ACC112 (cell line): ENCODE measurements at regions not wholly inside any gene's neighbourhood (a gene's known extent, or its start where the extent isn't known, plus 50 kb on each side); places are given as distances from the start of the nearest gene placed in this dataset.
A peak's percentile ranks its signal among the peaks of the same experiment; 100 is the strongest.
"Not testable (repeated sequence)": the region's sequence is repeated elsewhere in the genome, so short reads cannot be mapped to it uniquely, and the experiment has no call there.

Source experiments
- H2AFZ ChIP-seq: fragments of 200-600 bp; sonication (generic); one replicate; pipeline ENCODE4 v1.6.0; 2017; ENCODE audit warnings: antibody characterized with exemption, low read length; ENCODE audit not compliant: unreplicated experiment
- H3K27ac ChIP-seq: fragments of 200-600 bp; sonication (generic); 2 replicates; pipeline ENCODE4 v1.5.1; 2014; ENCODE audit warnings: low read depth, mild to moderate bottlenecking, antibody characterized with exemption, low read length, moderate library complexity
- H3K27me3 ChIP-seq: fragments of 200-600 bp; sonication (generic); 2 replicates; pipeline ENCODE4 v1.6.1; 2014; ENCODE audit warnings: mild to moderate bottlenecking, antibody characterized with exemption, low read length, moderate library complexity, mixed read lengths; ENCODE audit not compliant: insufficient read depth
- H3K36me3 ChIP-seq: fragments of 200-600 bp; sonication (generic); 2 replicates; pipeline ENCODE4 v1.6.1; 2016; ENCODE audit warnings: mild to moderate bottlenecking, antibody characterized with exemption, low read length, moderate library complexity, mixed read lengths; ENCODE audit not compliant: insufficient read depth
- H3K4me1 ChIP-seq: fragments of 200-600 bp; sonication (generic); one replicate; pipeline ENCODE4 v1.6.1; 2016; ENCODE audit warnings: low read length, mixed read lengths; ENCODE audit not compliant: insufficient read depth, unreplicated experiment, control insufficient read depth
- H3K4me3 ChIP-seq: fragments of 200-600 bp; sonication (generic); 2 replicates; pipeline ENCODE4 v1.5.1; 2014; ENCODE audit warnings: mild to moderate bottlenecking, low read depth, low read length
- H3K79me2 ChIP-seq: fragments of 200-600 bp; sonication (generic); one replicate; pipeline ENCODE4 v1.6.0; 2016; ENCODE audit warnings: low read length; ENCODE audit not compliant: control insufficient read depth, unreplicated experiment, insufficient read depth

- Histone ChIP-seq H3K27ac (no peak overlapping the region), H2AFZ (no peak overlapping the region), H3K4me1 (peaks cover 20% of the 10 kb centered on the region)
Observed at GRCh38 chr1:80536461-80536860, 1264.3 kb upstream of the ADGRL2 start.

GRCh38 chr1:80535466-80535865 is 1265.3 kb upstream of the ADGRL2 start:
- no peaks in the 10 kb centered on the region for H3K27me3 ChIP-seq
- no peak overlapping the region for H2AFZ ChIP-seq
- H3K4me3 ChIP-seq: no peak overlapping the region
- H3K79me2 ChIP-seq: no peaks in the 10 kb centered on the region
- H3K36me3 ChIP-seq: no peaks in the 10 kb centered on the region
- H3K27ac ChIP-seq: no peak overlapping the region
- H3K4me1 ChIP-seq: peaks cover 20% of the 10 kb centered on the region

More at GRCh38 chr1:80536461-80536860, 1264.3 kb upstream of the ADGRL2 start:
- Histone ChIP-seq H3K36me3 (no peaks in the 10 kb centered on the region), H3K4me3 (no peak overlapping the region), H3K79me2 (no peaks in the 10 kb centered on the region), H3K27me3 (no peaks in the 10 kb centered on the region)

- H3K4me1 ChIP-seq: peaks cover 20% of the 10 kb centered on the region
Observed at GRCh38 chr1:80534606-80535360, 1266.0 kb upstream of the ADGRL2 start.

GRCh38 chr1:80533775-80534334 is 1266.9 kb upstream of the ADGRL2 start:
- peak overlapping the region; percentile 66 for H2AFZ ChIP-seq
- peaks cover 20% of the 10 kb centered on the region for H3K4me1 ChIP-seq
- no peak overlapping the region; the same call in 1 of the 2 replicates for H3K27ac ChIP-seq
- H3K36me3 ChIP-seq: no peaks in the 10 kb centered on the region
- H3K4me3 ChIP-seq: peak overlapping the region; percentile 32; the same call in 1 of the 2 replicates
- H3K79me2 ChIP-seq: no peaks in the 10 kb centered on the region
- no peaks in the 10 kb centered on the region for H3K27me3 ChIP-seq

More at GRCh38 chr1:80534606-80535360, 1266.0 kb upstream of the ADGRL2 start:
- Histone ChIP-seq H3K4me3 (no peak overlapping the region), H3K27ac (no peak overlapping the region), H3K36me3 (no peaks in the 10 kb centered on the region), H3K27me3 (no peaks in the 10 kb centered on the region), H2AFZ (no peak overlapping the region), H3K79me2 (no peaks in the 10 kb centered on the region)

- Histone ChIP-seq H3K27ac (peak overlapping the region; percentile 3; the same call in 1 of the 2 replicates), H3K4me3 (no peak overlapping the region), H3K27me3 (no peaks in the 10 kb centered on the region), H3K4me1 (peaks cover 20% of the 10 kb centered on the region), H3K79me2 (no peaks in the 10 kb centered on the region), H3K36me3 (no peaks in the 10 kb centered on the region), H2AFZ (peak overlapping the region; percentile 66)
Observed at GRCh38 chr1:80533093-80533492, 1267.6 kb upstream of the ADGRL2 start.

- Histone ChIP-seq H3K4me3 (no peak overlapping the region), H3K4me1 (peaks cover 20% of the 10 kb centered on the region), H3K27me3 (no peaks in the 10 kb centered on the region), H3K27ac (no peak overlapping the region), H3K36me3 (no peaks in the 10 kb centered on the region), H3K79me2 (no peaks in the 10 kb centered on the region), H2AFZ (no peak overlapping the region)
Observed at GRCh38 chr1:80531182-80531581, 1269.6 kb upstream of the ADGRL2 start.

- Histone ChIP-seq H3K27me3 (no peaks in the 10 kb centered on the region), H3K27ac (no peak overlapping the region), H3K36me3 (no peaks in the 10 kb centered on the region), H2AFZ (no peak overlapping the region), H3K4me3 (no peak overlapping the region), H3K79me2 (no peaks in the 10 kb centered on the region), H3K4me1 (peaks cover 12% of the 10 kb centered on the region)
Observed at GRCh38 chr1:80529546-80529945, 1271.2 kb upstream of the ADGRL2 start.

GRCh38 chr1:80523861-80524260 is 1276.9 kb upstream of the ADGRL2 start:
- Histone ChIP-seq H3K4me3 (no peak overlapping the region), H3K79me2 (no peaks in the 10 kb centered on the region), H3K36me3 (no peaks in the 10 kb centered on the region), H2AFZ (no peak overlapping the region), H3K4me1 (no peaks in the 10 kb centered on the region), H3K27me3 (no peaks in the 10 kb centered on the region), H3K27ac (no peak overlapping the region)

GRCh38 chr1:80523071-80523470 is 1277.7 kb upstream of the ADGRL2 start:
- H3K27me3 ChIP-seq, H3K36me3 ChIP-seq, H3K4me3 ChIP-seq: not testable (repeated sequence)

GRCh38 chr1:80520949-80521348 is 1279.8 kb upstream of the ADGRL2 start:
- Histone ChIP-seq H3K4me3 (no peak overlapping the region), H2AFZ (no peak overlapping the region), H3K4me1 (no peaks in the 10 kb centered on the region), H3K79me2 (no peaks in the 10 kb centered on the region), H3K27ac (no peak overlapping the region), H3K27me3 (no peaks in the 10 kb centered on the region), H3K36me3 (no peaks in the 10 kb centered on the region)

More at GRCh38 chr1:80523071-80523470, 1277.7 kb upstream of the ADGRL2 start:
- not testable (repeated sequence) for H3K79me2 ChIP-seq, H3K27ac ChIP-seq, H2AFZ ChIP-seq, H3K4me1 ChIP-seq

- Histone ChIP-seq H3K27ac (no peak overlapping the region), H3K36me3 (no peaks in the 10 kb centered on the region), H2AFZ (no peak overlapping the region), H3K79me2 (no peaks in the 10 kb centered on the region), H3K4me3 (no peak overlapping the region), H3K27me3 (no peaks in the 10 kb centered on the region), H3K4me1 (no peaks in the 10 kb centered on the region)
Observed at GRCh38 chr1:80517062-80517461, 1283.7 kb upstream of the ADGRL2 start.
